Fibroblast of peridontal ligament (primary cell): ENCODE measurements at regions not wholly inside any gene's neighbourhood (a gene's known extent, or its start where the extent isn't known, plus 50 kb on each side); places are given as distances from the start of the nearest gene placed in this dataset.

Experiments used
- DNase-seq: peaks from one replicate; pipeline ENCODE4 v3.0.0-alpha.2; 2010; ENCODE audit errors: extremely low read depth

DNA sequence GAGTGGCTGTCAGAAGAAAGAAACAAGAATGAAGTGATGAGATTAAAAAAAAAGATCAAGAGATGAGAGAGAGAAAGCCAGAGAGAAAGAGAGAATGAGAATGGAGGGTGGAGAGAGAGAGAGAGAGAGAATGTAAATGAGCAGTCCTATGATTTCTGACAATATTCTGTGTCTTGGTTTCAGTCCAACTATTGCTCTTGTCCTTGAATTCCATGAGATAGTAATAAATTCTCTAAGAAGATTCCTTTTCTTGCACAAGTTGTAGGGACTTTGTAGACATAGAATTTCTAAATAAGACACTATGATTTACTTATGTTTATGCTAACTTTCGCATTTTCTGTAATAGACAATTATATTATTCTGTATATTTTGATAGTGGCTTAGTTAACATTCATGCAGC lies 149.6 kb upstream of the CTSO start:
- DNase-seq = no peak

DNA sequence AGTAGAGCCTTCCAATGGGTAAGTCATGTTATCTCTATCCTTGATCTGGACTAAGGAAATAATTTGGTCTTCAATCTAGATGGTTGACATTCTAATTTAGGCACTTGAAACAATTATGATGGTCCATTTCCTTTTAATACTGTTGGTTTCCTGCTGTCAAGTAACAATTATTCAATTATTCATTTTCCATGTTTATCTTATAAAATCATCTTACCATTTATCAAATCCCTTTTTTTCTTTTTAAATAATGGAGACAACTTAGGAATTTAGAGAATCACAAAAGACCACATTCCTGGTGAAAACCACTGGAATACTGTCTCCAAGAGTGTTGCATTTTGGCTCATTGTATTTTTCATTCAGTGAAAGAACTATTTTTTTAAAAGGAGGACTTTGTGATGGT lies 148.7 kb upstream of the CTSO start:
- no peak for DNase-seq

DNA sequence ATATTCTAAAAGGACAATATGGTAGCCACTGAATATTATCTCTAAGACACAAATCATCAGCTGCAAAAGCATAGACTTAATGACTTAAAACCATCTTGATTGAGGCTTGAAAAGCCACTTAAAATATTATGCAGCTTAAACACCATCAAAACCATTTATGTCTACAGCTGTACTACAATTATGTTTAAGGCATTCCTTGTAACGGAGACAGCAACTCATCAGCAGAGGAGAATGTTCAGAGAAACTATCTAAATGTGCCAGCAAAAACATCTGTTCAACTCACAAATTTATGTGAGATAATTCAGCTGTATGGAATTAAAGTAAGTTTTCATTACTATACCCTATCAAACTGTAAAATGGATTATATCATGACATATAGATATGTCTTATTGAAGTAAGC lies 147.9 kb upstream of the CTSO start:
- peak; percentile 19 for DNase-seq

DNA sequence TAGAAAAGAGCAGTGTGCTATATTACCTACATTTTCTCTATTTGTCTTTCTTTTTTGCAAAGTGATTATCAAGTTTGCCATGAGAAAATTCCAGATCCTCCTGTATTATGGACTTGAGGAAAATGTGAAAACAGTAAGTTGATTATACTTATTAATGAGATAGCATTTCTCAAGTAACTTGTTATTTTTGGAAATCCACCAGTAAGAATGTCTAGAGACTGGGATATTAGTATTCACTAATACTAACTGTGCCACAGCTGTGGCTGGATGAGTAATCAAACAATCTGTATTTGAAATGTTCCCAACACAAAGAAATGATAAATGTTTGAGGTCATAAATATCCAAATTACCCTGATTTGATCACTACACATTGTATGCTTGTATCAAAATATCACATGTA lies 147.0 kb upstream of the CTSO start:
- no peak for DNase-seq

DNA sequence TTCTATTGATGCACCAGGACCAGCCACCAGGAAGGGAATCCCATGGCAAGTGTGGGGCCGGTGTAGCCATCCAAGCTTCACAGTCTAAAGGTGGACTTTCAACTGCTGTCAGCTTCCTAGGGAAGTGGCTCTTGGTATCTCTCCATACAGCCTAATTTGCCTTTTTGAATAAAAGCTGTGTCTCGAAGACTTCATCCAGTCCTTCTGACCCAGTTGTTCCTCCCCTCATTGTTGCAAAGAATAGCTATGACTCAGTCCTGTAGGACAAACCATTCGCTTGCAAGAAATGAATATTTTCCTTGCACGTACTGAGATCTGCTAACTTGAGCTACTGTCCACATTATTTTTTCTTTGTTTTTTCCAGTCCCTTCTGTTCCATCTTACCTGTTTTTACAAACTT lies 145.1 kb upstream of the CTSO start:
- DNase-seq = no peak

DNA sequence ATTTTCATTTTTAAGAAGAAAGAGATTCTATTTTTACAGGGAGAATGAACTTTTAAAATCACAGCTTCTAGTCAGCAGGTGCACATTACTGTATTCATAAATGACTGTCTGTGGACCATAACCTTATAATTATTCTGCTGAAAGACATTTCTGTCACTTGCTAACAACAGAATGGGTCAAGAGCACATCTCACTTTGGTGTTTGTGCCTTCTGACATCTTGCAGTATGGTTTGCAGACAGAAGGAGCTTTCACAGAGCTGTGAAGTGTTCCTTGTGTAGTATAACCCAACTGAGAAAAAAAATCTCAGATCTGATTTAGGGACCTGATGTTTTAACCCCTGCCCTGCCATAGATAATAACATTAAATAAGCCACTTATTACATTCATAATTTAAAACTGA lies 131.4 kb upstream of the CTSO start:
- no peak for DNase-seq

DNA sequence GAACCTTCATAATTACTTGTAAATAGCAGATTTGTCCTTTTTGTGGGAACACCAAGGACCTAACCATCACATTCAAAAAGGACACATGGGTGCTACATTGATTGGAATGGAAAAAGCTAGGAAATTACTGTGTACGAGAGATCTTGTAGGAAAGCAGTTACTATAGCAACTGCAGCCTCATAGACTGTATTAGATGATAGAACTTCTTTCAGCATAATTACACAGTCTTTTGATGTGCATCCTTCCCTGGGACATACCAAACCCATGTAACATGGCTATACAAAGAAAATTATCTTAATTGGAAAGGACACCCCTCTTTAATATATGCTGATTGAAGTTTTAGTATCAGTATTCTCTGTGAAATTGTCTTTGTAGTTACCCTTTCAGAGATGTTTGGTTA lies 130.7 kb upstream of the CTSO start:
- no peak for DNase-seq

DNA sequence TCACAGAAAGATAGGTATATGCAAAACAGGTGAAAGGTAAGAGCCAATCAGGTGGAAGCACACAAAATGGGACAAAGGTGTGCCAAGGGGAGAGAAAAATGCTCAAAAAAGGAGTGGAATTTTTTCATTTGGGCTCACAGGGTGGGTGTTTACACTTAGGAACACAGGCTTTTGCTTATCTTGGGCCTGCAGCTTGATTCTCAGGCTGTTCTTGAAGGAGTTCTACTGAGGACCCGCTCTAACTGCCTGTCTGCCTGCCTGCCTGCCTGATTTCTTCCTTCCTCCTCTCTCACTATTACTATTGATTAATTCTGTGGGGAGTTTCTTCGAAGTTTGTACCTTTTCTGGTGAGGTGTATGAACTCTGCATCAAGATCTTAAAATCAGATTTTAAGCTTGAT lies 120.3 kb upstream of the CTSO start:
- no peak for DNase-seq

DNA sequence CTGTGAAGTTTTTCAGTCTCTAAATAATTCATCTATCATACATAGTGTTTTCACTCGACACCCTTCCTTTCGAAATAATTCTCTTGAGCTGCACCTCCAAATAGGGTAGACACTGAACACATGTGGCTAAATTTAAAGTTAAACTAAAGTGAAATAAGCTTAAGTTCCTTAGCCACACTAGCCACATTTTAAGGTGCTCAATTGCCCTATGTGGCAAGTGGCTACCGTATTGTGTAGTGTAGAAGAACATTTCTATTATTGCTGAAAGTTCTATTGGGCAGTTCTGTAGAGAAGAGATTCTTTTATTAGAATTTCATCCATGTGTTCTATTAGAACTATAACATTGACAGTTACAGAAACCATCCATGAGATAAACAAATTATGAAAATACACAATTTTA lies 107.0 kb upstream of the CTSO start:
- no peak for DNase-seq

DNA sequence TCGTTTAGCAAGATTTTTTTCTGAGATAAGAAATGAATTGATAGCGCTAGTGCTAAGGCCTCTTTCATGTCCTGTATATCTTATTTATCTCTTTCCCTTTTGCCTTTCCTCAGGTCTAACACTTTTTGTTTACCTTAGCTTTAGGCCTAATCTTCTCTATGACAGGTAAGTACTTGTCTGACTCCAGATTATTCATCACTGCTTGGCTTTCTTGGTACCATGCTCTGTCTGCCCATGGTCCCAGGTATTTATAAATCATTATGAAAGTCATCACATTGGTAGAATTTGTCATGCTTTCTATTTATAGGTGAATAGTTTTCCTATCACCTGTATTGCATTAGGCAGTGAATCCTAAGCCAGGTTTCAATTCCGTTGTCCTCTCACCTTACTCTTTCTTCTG lies 99.5 kb upstream of the CTSO start:
- no peak for DNase-seq

DNA sequence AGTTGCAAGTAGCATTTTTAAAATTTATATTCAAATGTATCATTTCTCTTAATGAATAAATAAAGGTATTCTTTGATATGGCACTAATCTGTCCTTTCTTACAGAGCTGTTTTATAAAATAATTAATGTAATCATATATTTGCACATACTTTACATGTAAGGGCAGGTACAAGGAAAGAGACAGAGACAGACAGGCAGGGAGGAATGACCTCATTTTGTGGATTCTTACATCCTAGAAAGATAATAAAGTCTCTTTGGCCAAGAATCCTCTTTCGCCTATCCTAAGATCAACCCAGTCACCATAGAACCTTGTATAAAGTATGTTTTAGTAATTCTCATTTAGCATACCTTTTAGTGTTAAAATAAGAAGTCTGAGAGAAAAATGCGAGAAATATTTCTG lies 98.5 kb upstream of the CTSO start:
- DNase-seq = no peak

DNA sequence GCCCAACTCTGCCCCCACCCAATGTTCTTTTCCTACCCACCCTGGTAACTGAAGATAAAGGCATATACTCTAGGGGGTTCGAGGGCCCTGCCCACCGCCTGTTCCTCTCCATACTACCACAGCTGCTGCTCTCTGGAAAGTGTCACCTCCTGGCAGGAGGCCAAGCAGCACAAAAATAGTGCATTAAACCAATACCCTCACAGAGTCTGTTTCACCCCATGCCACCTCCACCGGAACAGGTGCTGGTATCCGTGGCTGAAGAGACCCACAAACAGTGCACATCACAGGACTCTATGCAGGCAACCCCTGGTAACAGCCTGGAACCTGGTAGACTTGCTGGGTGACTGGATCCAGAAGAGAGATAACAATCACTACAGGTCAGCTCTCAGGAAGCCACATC lies 85.1 kb upstream of the CTSO start:
- no peak for DNase-seq

DNA sequence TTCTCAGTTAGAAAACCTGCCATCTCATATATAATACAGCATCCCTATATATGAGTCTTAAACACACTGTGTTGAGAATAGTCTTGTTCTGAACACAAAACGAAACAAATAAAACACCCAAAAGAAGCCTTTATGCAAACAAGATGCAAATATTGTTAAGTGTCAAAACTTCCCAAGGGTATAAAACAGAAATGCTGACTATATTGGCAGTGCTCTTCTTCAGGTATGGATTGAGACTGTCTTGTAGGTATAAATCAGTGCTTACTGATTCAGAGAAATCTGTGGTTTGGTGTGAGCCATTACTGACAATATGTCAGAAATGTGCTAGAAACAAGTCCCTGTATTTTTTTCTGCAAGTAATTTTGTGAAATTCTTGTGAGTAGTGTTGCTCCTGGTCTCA lies 82.8 kb upstream of the CTSO start:
- no peak for DNase-seq

DNA sequence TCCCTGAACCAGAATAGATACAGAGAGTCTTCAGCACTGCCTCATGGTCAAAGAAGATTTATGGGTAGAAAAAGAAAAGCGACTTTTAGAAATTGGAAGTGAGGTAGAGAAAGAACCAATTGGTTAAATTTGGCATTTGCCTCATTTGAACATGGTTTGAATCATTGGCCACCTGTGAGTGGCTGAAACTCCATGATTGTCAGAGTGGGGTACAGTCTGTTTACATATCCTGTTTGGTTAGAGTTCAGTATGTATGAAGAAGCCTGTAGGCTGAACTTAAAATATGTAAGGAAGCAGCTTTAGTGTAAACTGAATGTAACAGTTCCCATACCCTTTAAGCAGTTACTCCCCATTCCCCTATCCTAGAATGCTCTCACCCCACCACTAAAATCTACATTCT lies 76.0 kb upstream of the CTSO start:
- DNase-seq = no peak

DNA sequence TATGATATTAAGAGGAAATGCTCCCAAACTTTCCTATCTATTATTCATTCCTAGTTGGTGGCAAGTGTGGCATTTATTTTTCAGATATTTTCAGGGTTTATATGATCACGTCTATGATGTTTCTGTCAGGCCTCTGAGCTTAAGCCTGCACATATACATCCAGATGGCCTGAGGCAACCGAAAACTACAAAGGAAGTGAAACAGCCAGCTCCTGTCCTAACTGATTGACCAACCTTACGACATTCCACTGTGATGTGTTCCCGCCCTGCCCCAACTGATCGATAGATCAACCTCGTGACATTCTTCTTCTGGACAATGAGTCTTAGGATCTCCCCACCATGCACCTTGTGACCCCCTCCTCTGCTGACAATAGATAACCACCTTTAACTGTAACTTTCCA lies 67.6 kb upstream of the CTSO start:
- no peak for DNase-seq

DNA sequence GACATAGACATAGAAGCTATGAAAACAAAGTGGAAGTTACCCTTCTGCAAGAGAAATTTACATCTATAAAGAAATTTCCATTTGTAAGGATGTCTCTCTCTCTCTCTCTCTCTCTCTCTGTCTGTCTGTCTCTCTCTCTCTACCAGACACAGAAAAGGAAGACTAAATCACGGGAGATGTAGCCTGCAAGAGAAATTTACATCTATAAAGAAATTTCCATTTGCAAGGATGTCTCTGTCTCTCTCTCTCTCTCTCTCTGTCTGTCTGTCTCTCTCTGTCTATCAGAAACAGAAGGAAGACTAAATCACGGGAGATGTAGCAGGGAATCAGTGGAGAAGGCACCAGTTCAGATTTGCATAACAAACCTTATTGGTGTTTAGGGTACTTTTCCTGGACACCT lies 65.6 kb upstream of the CTSO start:
- no peak for DNase-seq

DNA sequence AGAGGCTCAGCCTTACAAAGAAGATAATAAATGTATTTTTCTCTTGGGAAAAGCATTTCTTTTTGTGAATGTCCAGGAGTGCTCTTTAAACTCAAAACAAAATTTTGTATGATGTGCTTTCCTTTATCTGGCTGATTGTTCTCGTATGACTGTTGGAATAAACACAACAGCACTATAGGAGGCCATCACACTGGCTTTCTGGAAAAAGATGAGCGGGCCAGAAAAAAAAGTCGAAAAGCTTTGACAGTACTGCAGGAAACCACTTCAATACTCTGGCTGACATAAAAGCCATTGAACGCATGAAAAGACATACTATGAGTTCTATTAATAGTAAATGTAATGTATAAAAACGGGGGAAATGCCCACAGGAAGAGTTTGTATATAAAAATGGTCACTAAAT lies 64.7 kb upstream of the CTSO start:
- DNase-seq = no peak

DNA sequence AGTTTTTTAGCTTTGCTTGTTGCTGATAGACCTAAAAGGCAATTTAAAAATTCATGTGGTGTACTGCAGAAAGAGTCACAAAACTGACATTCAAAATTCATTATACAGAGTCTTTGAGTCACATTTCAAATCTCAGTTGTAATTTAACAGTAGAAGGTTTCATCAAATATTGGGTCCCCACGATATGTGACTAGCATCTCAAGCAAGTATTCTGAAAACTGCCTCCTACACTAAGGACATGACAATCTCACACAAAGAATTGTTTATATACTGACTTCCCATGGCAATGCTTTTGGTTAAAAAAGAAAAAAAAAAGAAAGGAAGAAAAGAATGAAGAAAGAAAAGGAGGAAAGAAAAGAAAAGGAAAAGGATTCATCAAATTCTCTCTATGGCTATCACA lies 62.1 kb upstream of the CTSO start:
- DNase-seq = no peak

DNA sequence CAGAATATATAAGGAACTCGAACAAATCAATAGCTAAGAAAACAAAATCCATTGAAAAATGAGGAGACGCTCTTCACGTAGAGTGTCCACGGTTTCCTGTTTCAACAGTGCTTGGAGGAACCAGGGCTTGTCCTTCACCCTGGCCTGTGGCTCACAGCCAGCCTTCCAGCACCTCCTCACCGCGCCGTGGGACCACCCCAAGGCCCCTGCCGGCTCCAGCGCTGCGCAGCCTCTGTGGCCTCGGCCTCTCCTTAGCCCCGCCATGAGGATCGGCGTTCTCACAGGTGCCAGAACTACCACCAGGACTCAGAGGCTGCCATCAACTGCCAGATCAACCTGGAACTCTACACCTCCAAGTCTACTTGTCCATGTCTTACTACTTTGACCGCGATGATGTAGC lies 52.5 kb upstream of the CTSO start:
- no peak for DNase-seq
